Hippocampal formation (tissue), 2 donors: ENCODE measurements at regions not wholly inside any gene's neighbourhood (a gene's known extent, or its start where the extent isn't known, plus 50 kb on each side); places are given as distances from the start of the nearest gene placed in this dataset.

Source experiments
- DNase-seq, 2 donors: peaks; one replicate each; lab custom pipeline; 2025; lab: John Stamatoyannopoulos, UW

GRCh38 chr21:39124681-39125251 is 58.5 kb downstream of the PSMG1 start:
- DNase-seq = no peak

GRCh38 chr21:39123375-39123774 is 59.9 kb downstream of the PSMG1 start:
- no peak for DNase-seq

GRCh38 chr21:39121600-39122355 is 61.5 kb downstream of the PSMG1 start:
- no peak for DNase-seq

GRCh38 chr21:39120876-39121599 is 62.2 kb downstream of the PSMG1 start:
- no peak for DNase-seq

- DNase-seq = no peak
Observed at GRCh38 chr21:39119891-39120290, 63.4 kb downstream of the PSMG1 start.

GRCh38 chr21:39118604-39119215 is 64.5 kb downstream of the PSMG1 start:
- no peak for DNase-seq

- no peak for DNase-seq
Observed at GRCh38 chr21:39118061-39118460, 65.2 kb downstream of the PSMG1 start.

GRCh38 chr21:39117440-39117970 is 65.7 kb downstream of the PSMG1 start:
- DNase-seq = no peak

GRCh38 chr21:39116761-39117439 is 66.4 kb downstream of the PSMG1 start:
- DNase-seq = no peak

GRCh38 chr21:39115576-39116235 is 67.5 kb downstream of the PSMG1 start:
- DNase-seq = no peak

- no peak for DNase-seq
Observed at GRCh38 chr21:39114871-39115575, 68.2 kb downstream of the PSMG1 start.

- DNase-seq = peak in 1 of 2 donors; percentile 37
Observed at GRCh38 chr21:39111931-39112550, 71.2 kb downstream of the PSMG1 start.

- DNase-seq = no peak
Observed at GRCh38 chr21:39110431-39110830, 72.8 kb downstream of the PSMG1 start.

- DNase-seq = no peak
Observed at GRCh38 chr21:39109596-39110210, 73.5 kb downstream of the PSMG1 start.

- no peak for DNase-seq
Observed at GRCh38 chr21:39109163-39109530, 74.1 kb downstream of the PSMG1 start.

- DNase-seq = no peak
Observed at GRCh38 chr21:39108291-39109162, 74.7 kb downstream of the PSMG1 start.

GRCh38 chr21:39107739-39108138 is 75.5 kb downstream of the PSMG1 start:
- no peak for DNase-seq

GRCh38 chr21:39106881-39107462 is 76.3 kb downstream of the PSMG1 start:
- DNase-seq = no peak
